ENCODE measurements at regions not wholly inside any gene's neighbourhood (a gene's known extent, or its start where the extent isn't known, plus 50 kb on each side); places are given as distances from the start of the nearest gene placed in this dataset.

DNA sequence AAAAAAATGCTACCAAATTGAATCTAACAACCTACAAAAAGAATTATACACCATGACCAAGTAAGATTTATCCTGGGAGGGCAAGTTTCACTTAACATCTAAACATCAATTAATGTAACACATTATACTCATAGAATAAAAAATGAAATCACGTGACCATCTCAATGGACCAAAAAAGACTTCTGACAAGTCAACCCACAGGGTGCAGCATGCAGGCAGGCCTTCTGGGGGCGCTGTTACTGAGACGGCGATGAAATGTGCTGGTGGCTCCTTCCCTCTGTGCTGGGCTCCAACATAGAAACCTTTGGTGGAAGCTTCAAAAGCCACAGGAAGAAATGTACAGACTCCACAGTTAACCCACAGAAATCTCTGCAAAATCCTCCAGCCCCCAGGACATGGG, 103.1 kb downstream of the INHBA start:
- Histone ChIP-seq H3K4me1 (ENCODE audit: insufficient read depth, low read length, poor library complexity, severe bottlenecking) (no peaks in the 10 kb centered on the region), H3K9me3 (ENCODE audit: low read length) (no peaks in the 10 kb centered on the region), H3K36me3 (ENCODE audit: insufficient read depth, low read length) (no peaks in the 10 kb centered on the region), H3K27ac (ENCODE audit: low read depth, low read length, poor library complexity, severe bottlenecking) (no peak overlapping the region), H3K9me2 (ENCODE audit: insufficient read depth, low read length) (no peaks in the 10 kb centered on the region), H4K20me1 (ENCODE audit: insufficient read depth, low read length) (no peaks in the 10 kb centered on the region), H3K4me2 (ENCODE audit: low read length) (no peak overlapping the region), H2AFZ (ENCODE audit: low read length) (no peak overlapping the region), H3K79me2 (ENCODE audit: insufficient read depth, low read depth, low read length) (no peaks in the 10 kb centered on the region), H3K4me3 (ENCODE audit: low read depth, low read length, poor library complexity, severe bottlenecking) (no peak overlapping the region)
- ChIA-PET POLR2A (no interaction called here), CTCF (ENCODE audit: unreplicated experiment) (no interaction called here)
- TF ChIP-seq, protein P1, sequence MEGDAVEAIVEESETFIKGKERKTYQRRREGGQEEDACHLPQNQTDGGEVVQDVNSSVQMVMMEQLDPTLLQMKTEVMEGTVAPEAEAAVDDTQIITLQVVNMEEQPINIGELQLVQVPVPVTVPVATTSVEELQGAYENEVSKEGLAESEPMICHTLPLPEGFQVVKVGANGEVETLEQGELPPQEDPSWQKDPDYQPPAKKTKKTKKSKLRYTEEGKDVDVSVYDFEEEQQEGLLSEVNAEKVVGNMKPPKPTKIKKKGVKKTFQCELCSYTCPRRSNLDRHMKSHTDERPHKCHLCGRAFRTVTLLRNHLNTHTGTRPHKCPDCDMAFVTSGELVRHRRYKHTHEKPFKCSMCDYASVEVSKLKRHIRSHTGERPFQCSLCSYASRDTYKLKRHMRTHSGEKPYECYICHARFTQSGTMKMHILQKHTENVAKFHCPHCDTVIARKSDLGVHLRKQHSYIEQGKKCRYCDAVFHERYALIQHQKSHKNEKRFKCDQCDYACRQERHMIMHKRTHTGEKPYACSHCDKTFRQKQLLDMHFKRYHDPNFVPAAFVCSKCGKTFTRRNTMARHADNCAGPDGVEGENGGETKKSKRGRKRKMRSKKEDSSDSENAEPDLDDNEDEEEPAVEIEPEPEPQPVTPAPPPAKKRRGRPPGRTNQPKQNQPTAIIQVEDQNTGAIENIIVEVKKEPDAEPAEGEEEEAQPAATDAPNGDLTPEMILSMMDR (conservative IDR thresholded peaks at IDR 0.05; ENCODE audit: low read length) = peak; percentile 33; the same call in 1 of the 2 replicates
- no peak for TF ChIP-seq EZH2phosphoT487 (IDR thresholded peaks at IDR 0.05; ENCODE audit: borderline replicate concordance, low read depth, low read length)
- no TSS peak for BruUV-seq (replicated peaks)
- DNase-seq (ENCODE audit: low spot score) = no peak
- intact Hi-C loops (cut with micrococcal nuclease; ENCODE audit: unreplicated experiment) = no loop called here

GRCh38 chr7:41592794-41593193, 110.1 kb downstream of the INHBA start:
- Histone ChIP-seq H3K9me3 (ENCODE audit: low read length) (no peaks in the 10 kb centered on the region), H3K4me2 (ENCODE audit: low read length) (no peak overlapping the region), H3K79me2 (ENCODE audit: insufficient read depth, low read depth, low read length) (no peaks in the 10 kb centered on the region), H3K4me3 (ENCODE audit: low read depth, low read length, poor library complexity, severe bottlenecking) (no peak overlapping the region), H3K9me2 (ENCODE audit: insufficient read depth, low read length) (no peaks in the 10 kb centered on the region), H4K20me1 (ENCODE audit: insufficient read depth, low read length) (no peaks in the 10 kb centered on the region), H3K4me1 (ENCODE audit: insufficient read depth, low read length, poor library complexity, severe bottlenecking) (no peaks in the 10 kb centered on the region), H3K36me3 (ENCODE audit: insufficient read depth, low read length) (no peaks in the 10 kb centered on the region), H2AFZ (ENCODE audit: low read length) (no peak overlapping the region), H3K27ac (ENCODE audit: low read depth, low read length, poor library complexity, severe bottlenecking) (no peak overlapping the region)
- no TSS peak for BruUV-seq (replicated peaks)
- ChIA-PET CTCF (ENCODE audit: unreplicated experiment) (no interaction called here), POLR2A (no interaction called here)
- TF ChIP-seq, protein P1 (conservative IDR thresholded peaks at IDR 0.05; ENCODE audit: low read length) = no peak
- no peak for TF ChIP-seq EZH2phosphoT487 (IDR thresholded peaks at IDR 0.05; ENCODE audit: borderline replicate concordance, low read depth, low read length)
- DNase-seq (ENCODE audit: low spot score) = no peak
- intact Hi-C loops (cut with micrococcal nuclease; ENCODE audit: unreplicated experiment) = no loop called here

GRCh38 chr7:41592236-41592635, 110.7 kb downstream of the INHBA start:
- no peak overlapping the region for H2AFZ ChIP-seq (ENCODE audit: low read length)
- H3K27ac ChIP-seq (ENCODE audit: low read depth, low read length, poor library complexity, severe bottlenecking) = no peak overlapping the region
- ChIA-PET POLR2A (no interaction called here), CTCF (ENCODE audit: unreplicated experiment) (no interaction called here)
- H3K4me3 ChIP-seq (ENCODE audit: low read depth, low read length, poor library complexity, severe bottlenecking) = no peak overlapping the region
- intact Hi-C loops (cut with micrococcal nuclease; ENCODE audit: unreplicated experiment) = no loop called here
- no peak for DNase-seq (ENCODE audit: low spot score)
- TF ChIP-seq EZH2phosphoT487 (IDR thresholded peaks at IDR 0.05; ENCODE audit: borderline replicate concordance, low read depth, low read length) = no peak
- TF ChIP-seq, protein P1 (conservative IDR thresholded peaks at IDR 0.05; ENCODE audit: low read length) = no peak
- no peaks in the 10 kb centered on the region for H3K36me3 ChIP-seq (ENCODE audit: insufficient read depth, low read length)
- H3K4me1 ChIP-seq (ENCODE audit: insufficient read depth, low read length, poor library complexity, severe bottlenecking) = no peaks in the 10 kb centered on the region
- no peaks in the 10 kb centered on the region for H3K9me3 ChIP-seq (ENCODE audit: low read length)
- H4K20me1 ChIP-seq (ENCODE audit: insufficient read depth, low read length) = no peaks in the 10 kb centered on the region
- H3K4me2 ChIP-seq (ENCODE audit: low read length) = no peak overlapping the region
- no peaks in the 10 kb centered on the region for H3K9me2 ChIP-seq (ENCODE audit: insufficient read depth, low read length)
- no peaks in the 10 kb centered on the region for H3K79me2 ChIP-seq (ENCODE audit: insufficient read depth, low read depth, low read length)
- no TSS peak for BruUV-seq (replicated peaks)
